Caco-2 (cell line): ENCODE measurements at regions not wholly inside any gene's neighbourhood (a gene's known extent, or its start where the extent isn't known, plus 50 kb on each side); places are given as distances from the start of the nearest gene placed in this dataset.

ENCODE experiments used
- BruUV-seq: library from RNA; stranded (reverse); fragments of 400-500 nt; replicated peaks from 2 replicates; lab custom pipeline; 2021; lab: Mats Ljungman, UMichigan
- CTCF ChIA-PET: fragments of 300-600 bp; sonication (Branson Sonifier 250); formaldehyde crosslinking; loops from one replicate; lab custom pipeline; 2022; ENCODE audit warnings: antibody characterized with exemption; lab: Charles Lee
- POLR2A ChIA-PET: fragments of 300-600 bp; sonication (Branson Sonifier 250); formaldehyde crosslinking; loops from one replicate; lab custom pipeline; 2022; ENCODE audit warnings: antibody characterized with exemption; lab: Charles Lee
- DNase-seq, 2 experiments: peaks; one replicate each; pipeline versions ENCODE4 v3.0.0 to v3.0.0-alpha.2; 2020 to 2022
- H3K27me3 ChIP-seq: replicated peaks from 2 replicates; pipeline ENCODE4 v1.6.0; 2011; ENCODE audit warnings: low read length; ENCODE audit not compliant: control insufficient read depth, insufficient read depth
- H3K36me3 ChIP-seq: 2 replicates; pipeline ENCODE4 v1.5.1; 2011; ENCODE audit warnings: low read length; ENCODE audit not compliant: control insufficient read depth, insufficient read depth
- H3K4me1 ChIP-seq: fragments of 250-450 bp; sonication (Bioruptor Pico); 2 replicates; pipeline ENCODE4 v1.5.1; 2020; ENCODE audit warnings: mild to moderate bottlenecking
- H3K4me3 ChIP-seq: 2 replicates; pipeline ENCODE4 v1.5.1; 2011; ENCODE audit warnings: low read depth, mild to moderate bottlenecking, control low read depth, low read length
- H3K9me3 ChIP-seq: fragments of 250-450 bp; sonication (Bioruptor Pico); 2 replicates; pipeline ENCODE4 v1.5.1; 2020; ENCODE audit warnings: mild to moderate bottlenecking, moderate library complexity
- H3K27ac Mint-ChIP-seq: one replicate; pipeline ENCODE4 v1.8.0; 2022; ENCODE audit warnings: mixed read lengths; ENCODE audit not compliant: unreplicated experiment
- H3K27me3 Mint-ChIP-seq: one replicate; pipeline ENCODE4 v1.8.0; 2022; ENCODE audit warnings: mixed read lengths; ENCODE audit not compliant: insufficient read depth, unreplicated experiment
- H3K36me3 Mint-ChIP-seq: one replicate; pipeline ENCODE4 v1.8.0; 2022; ENCODE audit warnings: mild to moderate bottlenecking, mixed read lengths; ENCODE audit not compliant: insufficient read depth, unreplicated experiment
- H3K4me1 Mint-ChIP-seq: one replicate; pipeline ENCODE4 v1.8.0; 2022; ENCODE audit warnings: low read depth, mixed read lengths; ENCODE audit not compliant: unreplicated experiment
- H3K4me3 Mint-ChIP-seq: one replicate; pipeline ENCODE4 v1.8.0; 2022; ENCODE audit warnings: mild to moderate bottlenecking, moderate library complexity, mixed read lengths; ENCODE audit not compliant: unreplicated experiment
- H3K9me3 Mint-ChIP-seq: one replicate; pipeline ENCODE4 v1.8.0; 2022; ENCODE audit warnings: mixed read lengths; ENCODE audit not compliant: unreplicated experiment
- CTCF ChIP-seq, 2 experiments: fragments of 200-600 bp in 1 of 2; IDR thresholded peaks; 1 replicate in 1 of 2; 2 replicates in 1 of 2; pipeline versions ENCODE4 v1.5.1 to v1.8.0; 2011 to 2022; ENCODE audit warnings: antibody characterized with exemption in 1 of 2, control low read depth in 1 of 2, inconsistent platforms in 1 of 2, low read depth in 1 of 2, low read length in 1 of 2, mild to moderate bottlenecking in 1 of 2, moderate library complexity in 1 of 2; ENCODE audit not compliant: insufficient read depth in 1 of 2, severe bottlenecking in 1 of 2, unreplicated experiment in 1 of 2
- intact Hi-C: fragments of 100-400 bp; cut with micrococcal nuclease; formaldehyde crosslinking; loops from one replicate; pipeline ENCODE4 v1.10.0; 2022; ENCODE audit not compliant: unreplicated experiment

GRCh38 chr3:176479248-176479647 lies 718.0 kb downstream of the TBL1XR1 start:
- Histone ChIP-seq H3K36me3 (no peaks in the 10 kb centered on the region), H3K4me3 (no peak overlapping the region), H3K27me3 (no peaks in the 10 kb centered on the region), H3K4me1 (no peaks in the 10 kb centered on the region), H3K9me3 (no peaks in the 10 kb centered on the region)
- H3K4me1 Mint-ChIP-seq, result no peaks in the 10 kb centered on the region
- H3K36me3 Mint-ChIP-seq, result no peaks in the 10 kb centered on the region
- intact Hi-C loops, result no loop called here
- H3K9me3 Mint-ChIP-seq, result peaks cover 25% of the 10 kb centered on the region
- H3K27me3 Mint-ChIP-seq, result peaks cover 2% of the 10 kb centered on the region
- POLR2A ChIA-PET, result no interaction called here
- no peak overlapping the region for H3K27ac Mint-ChIP-seq
- no peak for DNase-seq
- H3K4me3 Mint-ChIP-seq, result no peak overlapping the region
- CTCF ChIA-PET, result no interaction called here
- BruUV-seq, result no TSS peak
- no peak for TF ChIP-seq CTCF (IDR thresholded peaks at IDR 0.05; ENCODE audit: insufficient read depth in 1 of 2, low read depth in 1 of 2, low read length in 1 of 2, severe bottlenecking in 1 of 2, unreplicated experiment in 1 of 2)

GRCh38 chr3:176469694-176470205 lies 727.5 kb downstream of the TBL1XR1 start:
- Mint-ChIP-seq H3K36me3 (peaks cover 6% of the 10 kb centered on the region), H3K27ac (no peak overlapping the region), H3K9me3 (peaks cover 51% of the 10 kb centered on the region), H3K4me1 (peaks cover 7% of the 10 kb centered on the region), H3K4me3 (no peak overlapping the region), H3K27me3 (no peaks in the 10 kb centered on the region)
- ChIA-PET POLR2A (no interaction called here), CTCF (no interaction called here)
- TF ChIP-seq CTCF (IDR thresholded peaks at IDR 0.05; ENCODE audit: insufficient read depth in 1 of 2, low read depth in 1 of 2, low read length in 1 of 2, severe bottlenecking in 1 of 2, unreplicated experiment in 1 of 2), result no peak
- Histone ChIP-seq H3K4me3 (no peak overlapping the region), H3K4me1 (peaks cover 16% of the 10 kb centered on the region), H3K27me3 (no peaks in the 10 kb centered on the region), H3K36me3 (no peaks in the 10 kb centered on the region), H3K9me3 (peaks cover 27% of the 10 kb centered on the region)
- intact Hi-C loops, result no loop called here
- BruUV-seq, result no TSS peak
- peak; percentile 65 to 68 for DNase-seq

- no peaks in the 10 kb centered on the region for H3K36me3 Mint-ChIP-seq
- H3K27ac Mint-ChIP-seq, result no peak overlapping the region
- no peaks in the 10 kb centered on the region for H3K36me3 ChIP-seq
- no peak for DNase-seq
- no peaks in the 10 kb centered on the region for H3K27me3 ChIP-seq
- intact Hi-C loops, result no loop called here
- no peaks in the 10 kb centered on the region for H3K27me3 Mint-ChIP-seq
- no peak for TF ChIP-seq CTCF (IDR thresholded peaks at IDR 0.05; ENCODE audit: insufficient read depth in 1 of 2, low read depth in 1 of 2, low read length in 1 of 2, severe bottlenecking in 1 of 2, unreplicated experiment in 1 of 2)
- no peaks in the 10 kb centered on the region for H3K4me1 Mint-ChIP-seq
- H3K4me1 ChIP-seq, result no peaks in the 10 kb centered on the region
- POLR2A ChIA-PET, result no interaction called here
- CTCF ChIA-PET, result no interaction called here
- no peak overlapping the region for H3K4me3 ChIP-seq
- H3K9me3 ChIP-seq, result peaks cover 3% of the 10 kb centered on the region; the same call in 1 of the 2 replicates
- no peak overlapping the region for H3K4me3 Mint-ChIP-seq
- no TSS peak for BruUV-seq
- H3K9me3 Mint-ChIP-seq, result peaks cover 27% of the 10 kb centered on the region
Observed at GRCh38 chr3:176463610-176464009, 733.7 kb downstream of the TBL1XR1 start.
